ENCODE measurements at regions not wholly inside any gene's neighbourhood (a gene's known extent, or its start where the extent isn't known, plus 50 kb on each side); places are given as distances from the start of the nearest gene placed in this dataset.

DNA sequence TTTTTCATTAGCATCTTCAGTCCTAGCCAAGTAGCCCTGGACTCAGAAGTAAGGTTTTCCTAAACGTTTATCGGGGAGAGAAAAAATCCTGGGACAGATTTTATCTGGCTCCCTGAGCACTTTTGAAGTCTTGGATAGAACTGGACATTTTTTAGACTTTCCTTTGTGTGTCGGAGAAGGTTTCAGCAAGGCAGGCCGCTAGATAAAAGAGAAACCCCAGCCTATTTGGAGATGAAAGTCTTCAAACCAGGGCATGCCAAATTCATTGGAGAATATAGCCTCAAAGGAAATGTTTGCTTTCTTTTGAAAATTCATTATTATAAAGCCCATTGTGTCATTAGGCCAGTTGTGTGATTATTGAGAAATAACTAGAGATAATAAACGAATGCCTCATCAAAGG lies 228.1 kb downstream of the BAMBI start:
- RAD21 ChIA-PET (ENCODE audit: low non-redundant PET in 1 of 2, low total read pairs in 2 of 2, uncharacterized antibody in 2 of 2, unreplicated experiment in 2 of 2): no interaction called here
- no peaks in the 10 kb centered on the region for H3K9me3 ChIP-seq (ENCODE audit: control insufficient read depth in 1 of 2, insufficient read depth in 1 of 2, low read depth in 1 of 2, low read length in 2 of 2)
- no peak for TF ChIP-seq EZH2 (IDR thresholded peaks at IDR 0.05)
- TF ChIP-seq ZFX (IDR thresholded peaks at IDR 0.05): no peak
- TF ChIP-seq, protein P1, sequence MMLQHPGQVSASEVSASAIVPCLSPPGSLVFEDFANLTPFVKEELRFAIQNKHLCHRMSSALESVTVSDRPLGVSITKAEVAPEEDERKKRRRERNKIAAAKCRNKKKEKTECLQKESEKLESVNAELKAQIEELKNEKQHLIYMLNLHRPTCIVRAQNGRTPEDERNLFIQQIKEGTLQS (IDR thresholded peaks at IDR 0.05): no peak
- no peak for TF ChIP-seq CEBPB (IDR thresholded peaks at IDR 0.05; ENCODE audit: low read depth)
- no peak for TF ChIP-seq SP1 (IDR thresholded peaks at IDR 0.05; ENCODE audit: low read depth)
- no peak for TF ChIP-seq ZNF274 (IDR thresholded peaks at IDR 0.05; ENCODE audit: low read depth, low read length)
- no peak for TF ChIP-seq FOSL1 (IDR thresholded peaks at IDR 0.05; ENCODE audit: low read depth)
- no peak for TF ChIP-seq ELF1 (IDR thresholded peaks at IDR 0.05; ENCODE audit: borderline replicate concordance, low read depth)
- TF ChIP-seq SIN3A (IDR thresholded peaks at IDR 0.05; ENCODE audit: low read depth): no peak
- no peak for TF ChIP-seq EGR1 (IDR thresholded peaks at IDR 0.05; ENCODE audit: low read depth)
- no peak for TF ChIP-seq POLR2A (IDR thresholded peaks at IDR 0.05; ENCODE audit: borderline replicate concordance, extremely low read depth, insufficient read depth, insufficient read length)
- TF ChIP-seq, protein P2, sequence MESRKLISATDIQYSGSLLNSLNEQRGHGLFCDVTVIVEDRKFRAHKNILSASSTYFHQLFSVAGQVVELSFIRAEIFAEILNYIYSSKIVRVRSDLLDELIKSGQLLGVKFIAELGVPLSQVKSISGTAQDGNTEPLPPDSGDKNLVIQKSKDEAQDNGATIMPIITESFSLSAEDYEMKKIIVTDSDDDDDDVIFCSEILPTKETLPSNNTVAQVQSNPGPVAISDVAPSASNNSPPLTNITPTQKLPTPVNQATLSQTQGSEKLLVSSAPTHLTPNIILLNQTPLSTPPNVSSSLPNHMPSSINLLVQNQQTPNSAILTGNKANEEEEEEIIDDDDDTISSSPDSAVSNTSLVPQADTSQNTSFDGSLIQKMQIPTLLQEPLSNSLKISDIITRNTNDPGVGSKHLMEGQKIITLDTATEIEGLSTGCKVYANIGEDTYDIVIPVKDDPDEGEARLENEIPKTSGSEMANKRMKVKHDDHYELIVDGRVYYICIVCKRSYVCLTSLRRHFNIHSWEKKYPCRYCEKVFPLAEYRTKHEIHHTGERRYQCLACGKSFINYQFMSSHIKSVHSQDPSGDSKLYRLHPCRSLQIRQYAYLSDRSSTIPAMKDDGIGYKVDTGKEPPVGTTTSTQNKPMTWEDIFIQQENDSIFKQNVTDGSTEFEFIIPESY (IDR thresholded peaks at IDR 0.05; ENCODE audit: extremely low read depth, insufficient replicate concordance, low read length): no peak
- TF ChIP-seq SRF (IDR thresholded peaks at IDR 0.05; ENCODE audit: low read depth): no peak
- no peak for TF ChIP-seq RAD21 (IDR thresholded peaks at IDR 0.05; ENCODE audit: low read depth)
- no peak for TF ChIP-seq TCF7L2 (IDR thresholded peaks at IDR 0.05; ENCODE audit: borderline replicate concordance, extremely low read depth, insufficient read depth, insufficient read length)
- TF ChIP-seq CBX3 (IDR thresholded peaks at IDR 0.05; ENCODE audit: low read depth): no peak
- TF ChIP-seq, protein P3, sequence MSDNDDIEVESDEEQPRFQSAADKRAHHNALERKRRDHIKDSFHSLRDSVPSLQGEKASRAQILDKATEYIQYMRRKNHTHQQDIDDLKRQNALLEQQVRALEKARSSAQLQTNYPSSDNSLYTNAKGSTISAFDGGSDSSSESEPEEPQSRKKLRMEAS (IDR thresholded peaks at IDR 0.05): no peak
- TF ChIP-seq, protein P4, sequence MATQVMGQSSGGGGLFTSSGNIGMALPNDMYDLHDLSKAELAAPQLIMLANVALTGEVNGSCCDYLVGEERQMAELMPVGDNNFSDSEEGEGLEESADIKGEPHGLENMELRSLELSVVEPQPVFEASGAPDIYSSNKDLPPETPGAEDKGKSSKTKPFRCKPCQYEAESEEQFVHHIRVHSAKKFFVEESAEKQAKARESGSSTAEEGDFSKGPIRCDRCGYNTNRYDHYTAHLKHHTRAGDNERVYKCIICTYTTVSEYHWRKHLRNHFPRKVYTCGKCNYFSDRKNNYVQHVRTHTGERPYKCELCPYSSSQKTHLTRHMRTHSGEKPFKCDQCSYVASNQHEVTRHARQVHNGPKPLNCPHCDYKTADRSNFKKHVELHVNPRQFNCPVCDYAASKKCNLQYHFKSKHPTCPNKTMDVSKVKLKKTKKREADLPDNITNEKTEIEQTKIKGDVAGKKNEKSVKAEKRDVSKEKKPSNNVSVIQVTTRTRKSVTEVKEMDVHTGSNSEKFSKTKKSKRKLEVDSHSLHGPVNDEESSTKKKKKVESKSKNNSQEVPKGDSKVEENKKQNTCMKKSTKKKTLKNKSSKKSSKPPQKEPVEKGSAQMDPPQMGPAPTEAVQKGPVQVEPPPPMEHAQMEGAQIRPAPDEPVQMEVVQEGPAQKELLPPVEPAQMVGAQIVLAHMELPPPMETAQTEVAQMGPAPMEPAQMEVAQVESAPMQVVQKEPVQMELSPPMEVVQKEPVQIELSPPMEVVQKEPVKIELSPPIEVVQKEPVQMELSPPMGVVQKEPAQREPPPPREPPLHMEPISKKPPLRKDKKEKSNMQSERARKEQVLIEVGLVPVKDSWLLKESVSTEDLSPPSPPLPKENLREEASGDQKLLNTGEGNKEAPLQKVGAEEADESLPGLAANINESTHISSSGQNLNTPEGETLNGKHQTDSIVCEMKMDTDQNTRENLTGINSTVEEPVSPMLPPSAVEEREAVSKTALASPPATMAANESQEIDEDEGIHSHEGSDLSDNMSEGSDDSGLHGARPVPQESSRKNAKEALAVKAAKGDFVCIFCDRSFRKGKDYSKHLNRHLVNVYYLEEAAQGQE (IDR thresholded peaks at IDR 0.05; ENCODE audit: low read depth): no peak
- no peak for TF ChIP-seq YY1 (IDR thresholded peaks at IDR 0.05; ENCODE audit: extremely low read depth, insufficient replicate concordance, low read depth, low read length)
- H3K79me2 ChIP-seq (ENCODE audit: insufficient read depth, low read length): no peaks in the 10 kb centered on the region
- no peaks in the 10 kb centered on the region for H3K4me1 ChIP-seq (ENCODE audit: control insufficient read depth in 1 of 2, insufficient read depth in 2 of 2, low read length in 2 of 2)
- DNase-seq (ENCODE audit: low read depth, low spot score): no peak
- no peaks in the 10 kb centered on the region for H3K36me3 ChIP-seq (ENCODE audit: control insufficient read depth in 1 of 2, insufficient read depth in 2 of 2, low read length in 2 of 2)
- no peak overlapping the region for H3K4me2 ChIP-seq (ENCODE audit: low read length)
- H3K27me3 ChIP-seq (ENCODE audit: insufficient read depth, low read length): no peaks in the 10 kb centered on the region
- ATAC-seq: no peak
- H3K27ac ChIP-seq (ENCODE audit: low read depth, low read length): no peak overlapping the region
- CTCF ChIA-PET: no interaction called here
- no peaks in the 10 kb centered on the region for H3K9me2 ChIP-seq (ENCODE audit: insufficient read depth)
- no peak overlapping the region for H3K9ac ChIP-seq (ENCODE audit: low read length)
- intact Hi-C loops (cut with micrococcal nuclease): no loop called here
- H4K20me1 ChIP-seq (ENCODE audit: insufficient read depth): no peaks in the 10 kb centered on the region
- POLR2A ChIA-PET: no interaction called here
- no peak overlapping the region for H3K4me3 ChIP-seq (replicated peaks in 1 of 2; ENCODE audit: low read depth in 1 of 2, low read length in 2 of 2)
- no peak overlapping the region for H2AFZ ChIP-seq (ENCODE audit: low read depth, low read length, poor library complexity, severe bottlenecking)
- BruUV-seq (replicated peaks): no TSS peak

Data from HCT116 (cell line).